SK-N-SH treated with all-trans-retinoic acid at 6 μM for 48 hours (cell line): ENCODE measurements at regions not wholly inside any gene's neighbourhood (a gene's known extent, or its start where the extent isn't known, plus 50 kb on each side); places are given as distances from the start of the nearest gene placed in this dataset.

Experiments
- ARNTL ChIP-seq: fragments of 450-650 bp; formaldehyde crosslinking; IDR thresholded peaks from 2 replicates; pipeline ENCODE4 v1.5.0; 2020; ENCODE audit warnings: low read depth, mild to moderate bottlenecking, moderate library complexity, borderline replicate concordance
- PPARA ChIP-seq: fragments of 250-450 bp; sonication (Bioruptor Pico); IDR thresholded peaks from 2 replicates; pipeline ENCODE4 v1.5.0; 2020; ENCODE audit warnings: mild to moderate bottlenecking, borderline replicate concordance
- SNAI2 ChIP-seq: fragments of 250-450 bp; sonication (Bioruptor Pico); IDR thresholded peaks from 2 replicates; pipeline ENCODE4 v1.5.0; 2020; ENCODE audit warnings: mild to moderate bottlenecking, moderate library complexity
- ZFP30 ChIP-seq: fragments of 450-650 bp; formaldehyde crosslinking; IDR thresholded peaks from 2 replicates; pipeline ENCODE4 v1.5.0; 2022; ENCODE audit warnings: mild to moderate bottlenecking, moderate library complexity
- TF ChIP-seq, protein P1 (sequence below): fragments of 250-450 bp; sonication (Bioruptor Pico); IDR thresholded peaks from 2 replicates; pipeline ENCODE4 v1.8.0; 2020; ENCODE audit warnings: mild to moderate bottlenecking, moderate library complexity, borderline replicate concordance
- TF ChIP-seq, protein P2 (sequence below): fragments of 250-450 bp; sonication (Bioruptor Pico); IDR thresholded peaks from 2 replicates; pipeline ENCODE4 v1.5.1; 2020; ENCODE audit warnings: low read depth, mild to moderate bottlenecking, moderate library complexity

- TF ChIP-seq, protein P1, sequence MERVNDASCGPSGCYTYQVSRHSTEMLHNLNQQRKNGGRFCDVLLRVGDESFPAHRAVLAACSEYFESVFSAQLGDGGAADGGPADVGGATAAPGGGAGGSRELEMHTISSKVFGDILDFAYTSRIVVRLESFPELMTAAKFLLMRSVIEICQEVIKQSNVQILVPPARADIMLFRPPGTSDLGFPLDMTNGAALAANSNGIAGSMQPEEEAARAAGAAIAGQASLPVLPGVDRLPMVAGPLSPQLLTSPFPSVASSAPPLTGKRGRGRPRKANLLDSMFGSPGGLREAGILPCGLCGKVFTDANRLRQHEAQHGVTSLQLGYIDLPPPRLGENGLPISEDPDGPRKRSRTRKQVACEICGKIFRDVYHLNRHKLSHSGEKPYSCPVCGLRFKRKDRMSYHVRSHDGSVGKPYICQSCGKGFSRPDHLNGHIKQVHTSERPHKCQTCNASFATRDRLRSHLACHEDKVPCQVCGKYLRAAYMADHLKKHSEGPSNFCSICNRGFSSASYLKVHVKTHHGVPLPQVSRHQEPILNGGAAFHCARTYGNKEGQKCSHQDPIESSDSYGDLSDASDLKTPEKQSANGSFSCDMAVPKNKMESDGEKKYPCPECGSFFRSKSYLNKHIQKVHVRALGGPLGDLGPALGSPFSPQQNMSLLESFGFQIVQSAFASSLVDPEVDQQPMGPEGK (CRISPR knock-in tag), result no peak
- TF ChIP-seq SNAI2 (no peak), ZFP30 (CRISPR knock-in tag) (no peak), ARNTL (CRISPR knock-in tag) (no peak), PPARA (CRISPR knock-in tag) (no peak)
- TF ChIP-seq, protein P2, sequence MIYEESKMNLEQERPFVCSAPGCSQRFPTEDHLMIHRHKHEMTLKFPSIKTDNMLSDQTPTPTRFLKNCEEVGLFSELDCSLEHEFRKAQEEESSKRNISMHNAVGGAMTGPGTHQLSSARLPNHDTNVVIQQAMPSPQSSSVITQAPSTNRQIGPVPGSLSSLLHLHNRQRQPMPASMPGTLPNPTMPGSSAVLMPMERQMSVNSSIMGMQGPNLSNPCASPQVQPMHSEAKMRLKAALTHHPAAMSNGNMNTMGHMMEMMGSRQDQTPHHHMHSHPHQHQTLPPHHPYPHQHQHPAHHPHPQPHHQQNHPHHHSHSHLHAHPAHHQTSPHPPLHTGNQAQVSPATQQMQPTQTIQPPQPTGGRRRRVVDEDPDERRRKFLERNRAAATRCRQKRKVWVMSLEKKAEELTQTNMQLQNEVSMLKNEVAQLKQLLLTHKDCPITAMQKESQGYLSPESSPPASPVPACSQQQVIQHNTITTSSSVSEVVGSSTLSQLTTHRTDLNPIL, result no peak
These were observed 657.3 kb downstream of the EFNB2 start for GRCh38 chr13:105878119-105878700.
